GM12891 (cell line): ENCODE measurements at regions not wholly inside any gene's neighbourhood (a gene's known extent, or its start where the extent isn't known, plus 50 kb on each side); places are given as distances from the start of the nearest gene placed in this dataset.

Experiments
- PAX5 ChIP-seq: IDR thresholded peaks from 2 replicates; pipeline ENCODE4 v1.6.1; 2011; ENCODE audit warnings: low read length, moderate library complexity, mild to moderate bottlenecking; ENCODE audit not compliant: insufficient read depth, severe bottlenecking
- POLR2A ChIP-seq: IDR thresholded peaks from 2 replicates; pipeline ENCODE4 v1.6.1; 2011; ENCODE audit warnings: low read depth, low read length, control low read depth
- POLR2AphosphoS5 ChIP-seq: IDR thresholded peaks from 2 replicates; pipeline ENCODE4 v1.6.1; 2011; ENCODE audit warnings: low read depth, low read length, control low read depth
- POU2F2 ChIP-seq: IDR thresholded peaks from 2 replicates; pipeline ENCODE4 v1.6.1; 2011; ENCODE audit warnings: low read depth, mild to moderate bottlenecking, control low read depth, low read length, moderate library complexity
- SPI1 ChIP-seq: IDR thresholded peaks from 2 replicates; pipeline ENCODE4 v1.6.1; 2011; ENCODE audit warnings: low read depth, low read length, control low read depth
- TAF1 ChIP-seq: IDR thresholded peaks from 2 replicates; pipeline ENCODE4 v1.6.1; 2011; ENCODE audit warnings: low read depth, low read length, control low read depth

- no peak for TF ChIP-seq POLR2AphosphoS5
- no peak for TF ChIP-seq POLR2A
- no peak for TF ChIP-seq TAF1
- TF ChIP-seq PAX5 = no peak
- no peak for TF ChIP-seq SPI1
- no peak for TF ChIP-seq POU2F2
Observed at GRCh38 chrX:147838465-147839131, 73.1 kb upstream of the FMR1 start.
